AG04450 (cell line): ENCODE measurements at regions not wholly inside any gene's neighbourhood (a gene's known extent, or its start where the extent isn't known, plus 50 kb on each side); places are given as distances from the start of the nearest gene placed in this dataset.

Experiments
- CTCF ChIA-PET: fragments of 300-600, 350-600 bp; formaldehyde crosslinking; extraction: SDS; loops from one replicate; lab custom pipeline; 2022; ENCODE audit warnings: antibody characterized with exemption, inconsistent platforms; lab: Charles Lee
- POLR2A ChIA-PET: fragments of 350-600 bp; formaldehyde crosslinking; extraction: SDS; loops from one replicate; lab custom pipeline; 2021; ENCODE audit warnings: antibody characterized with exemption, inconsistent platforms; lab: Yijun Ruan, JAX
- DNase-seq: peaks from one replicate; pipeline ENCODE4 v3.0.0-alpha.2; 2011; ENCODE audit warnings: low read depth, low spot score
- H3K27ac ChIP-seq: one replicate; pipeline ENCODE4 v1.5.1; 2012; ENCODE audit warnings: low read depth, low read length, control low read depth
- H3K27me3 ChIP-seq: one replicate; pipeline ENCODE4 v1.6.0; 2012; ENCODE audit warnings: low read length; ENCODE audit not compliant: control insufficient read depth, insufficient read depth
- H3K4me3 ChIP-seq: 2 replicates; pipeline ENCODE4 v1.5.1; 2011; ENCODE audit warnings: mild to moderate bottlenecking, low read depth, low read length, control low read depth
- H3K9me3 ChIP-seq: 2 replicates; pipeline ENCODE4 v1.5.1; 2012; ENCODE audit warnings: low read length; ENCODE audit not compliant: control insufficient read depth, insufficient read depth
- CTCF ChIP-seq: IDR thresholded peaks from 2 replicates; pipeline ENCODE4 v1.5.1; 2011; ENCODE audit warnings: low read depth, low read length, control low read depth, inconsistent platforms

GRCh38 chr9:1747417-1747967, 267.7 kb upstream of the SMARCA2 start:
- CTCF ChIA-PET: no interaction called here
- no peak for TF ChIP-seq CTCF
- Histone ChIP-seq H3K9me3 (peaks cover 3% of the 10 kb centered on the region; the same call in 1 of the 2 replicates), H3K27me3 (no peaks in the 10 kb centered on the region), H3K4me3 (no peak overlapping the region), H3K27ac (no peak overlapping the region)
- POLR2A ChIA-PET: no interaction called here
- no peak for DNase-seq

- no peak for DNase-seq
- POLR2A ChIA-PET: no interaction called here
- Histone ChIP-seq H3K4me3 (no peak overlapping the region), H3K9me3 (peaks cover 3% of the 10 kb centered on the region; the same call in 1 of the 2 replicates), H3K27ac (no peak overlapping the region), H3K27me3 (no peaks in the 10 kb centered on the region)
- TF ChIP-seq CTCF: no peak
- CTCF ChIA-PET: no interaction called here
These were observed 266.7 kb upstream of the SMARCA2 start for GRCh38 chr9:1748407-1748806.

- ChIA-PET CTCF (no interaction called here), POLR2A (no interaction called here)
- H3K27ac ChIP-seq: no peak overlapping the region
- H3K27me3 ChIP-seq: no peaks in the 10 kb centered on the region
- TF ChIP-seq CTCF: no peak
- H3K9me3 ChIP-seq: peaks cover 10% of the 10 kb centered on the region
- no peak overlapping the region for H3K4me3 ChIP-seq
- DNase-seq: no peak
These were observed 258.0 kb upstream of the SMARCA2 start for GRCh38 chr9:1757186-1757585.

- DNase-seq: no peak
- Histone ChIP-seq H3K9me3 (peaks cover 10% of the 10 kb centered on the region), H3K4me3 (no peak overlapping the region), H3K27me3 (no peaks in the 10 kb centered on the region), H3K27ac (no peak overlapping the region)
- TF ChIP-seq CTCF: no peak
- ChIA-PET CTCF (no interaction called here), POLR2A (no interaction called here)
These were observed 256.1 kb upstream of the SMARCA2 start for GRCh38 chr9:1759009-1759408.

GRCh38 chr9:1759771-1760300, 255.3 kb upstream of the SMARCA2 start:
- no peak for DNase-seq
- ChIA-PET CTCF (no interaction called here), POLR2A (no interaction called here)
- Histone ChIP-seq H3K27me3 (no peaks in the 10 kb centered on the region), H3K4me3 (no peak overlapping the region), H3K9me3 (peaks cover 10% of the 10 kb centered on the region), H3K27ac (no peak overlapping the region)
- no peak for TF ChIP-seq CTCF
